GM21529 (cell line): ENCODE measurements at regions not wholly inside any gene's neighbourhood (a gene's known extent, or its start where the extent isn't known, plus 50 kb on each side); places are given as distances from the start of the nearest gene placed in this dataset.

Experiments
- ATAC-seq: cut with Tn5 transposase; IDR thresholded peaks from one replicate; pipeline ENCODE4 v1.9.1; 2021; ENCODE audit not compliant: unreplicated experiment

- no peak for ATAC-seq
Measured at GRCh38 chr13:89852570-89852969, 1494.9 kb upstream of the MIR17HG start.

DNA sequence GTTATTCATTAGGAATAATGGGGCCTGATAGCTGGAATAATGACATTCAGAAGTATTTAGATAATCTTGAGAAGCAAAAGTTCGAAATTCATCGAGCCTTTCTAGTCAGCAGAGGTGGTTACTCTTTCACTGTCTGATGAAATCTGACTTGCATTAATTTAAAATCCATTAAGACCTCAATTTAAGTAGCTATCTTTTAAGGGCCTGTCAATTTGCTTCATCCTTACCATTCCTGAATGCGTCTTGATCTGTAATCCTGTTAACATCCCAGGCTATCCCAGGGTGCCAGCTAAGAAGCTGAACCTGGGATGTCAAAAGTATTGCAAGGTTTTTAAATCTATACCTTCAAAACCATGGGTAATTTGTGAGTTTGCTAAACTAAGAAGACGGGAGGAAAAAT lies 1491.0 kb upstream of the MIR17HG start:
- ATAC-seq = no peak

- ATAC-seq = no peak
Measured at GRCh38 chr13:89857502-89857901, 1490.0 kb upstream of the MIR17HG start.

DNA sequence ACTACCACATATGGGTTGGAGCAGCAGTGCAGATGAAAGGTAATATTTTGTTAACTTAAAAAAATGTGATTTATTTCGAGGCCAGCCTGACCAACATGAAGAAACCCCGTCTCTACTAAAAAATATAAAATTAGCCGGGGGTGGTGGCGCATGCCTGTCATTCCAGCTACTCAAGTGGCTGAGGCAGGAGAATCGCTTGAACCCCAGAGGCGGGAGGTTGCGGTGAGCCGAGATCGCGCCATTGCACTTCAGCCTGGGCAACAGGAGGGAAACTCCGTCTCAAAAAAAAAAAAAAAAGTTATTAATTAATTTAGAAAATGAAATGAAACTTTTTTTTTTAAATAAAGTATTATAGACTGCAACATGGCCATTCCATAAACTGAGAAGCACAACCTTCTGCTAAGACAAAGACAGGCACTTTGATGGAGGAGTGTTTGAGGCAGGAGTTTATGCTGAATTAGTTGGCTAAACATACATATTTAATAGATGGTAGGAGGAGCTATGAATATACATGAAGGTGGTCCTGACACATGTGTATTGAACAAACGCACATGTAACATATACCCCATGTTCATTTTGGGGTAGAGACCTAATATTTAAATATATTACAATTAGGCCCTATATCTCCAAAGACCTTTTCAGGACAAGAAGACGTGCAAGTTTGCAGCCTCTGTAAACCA lies 1485.3 kb upstream of the MIR17HG start:
- no peak for ATAC-seq

DNA sequence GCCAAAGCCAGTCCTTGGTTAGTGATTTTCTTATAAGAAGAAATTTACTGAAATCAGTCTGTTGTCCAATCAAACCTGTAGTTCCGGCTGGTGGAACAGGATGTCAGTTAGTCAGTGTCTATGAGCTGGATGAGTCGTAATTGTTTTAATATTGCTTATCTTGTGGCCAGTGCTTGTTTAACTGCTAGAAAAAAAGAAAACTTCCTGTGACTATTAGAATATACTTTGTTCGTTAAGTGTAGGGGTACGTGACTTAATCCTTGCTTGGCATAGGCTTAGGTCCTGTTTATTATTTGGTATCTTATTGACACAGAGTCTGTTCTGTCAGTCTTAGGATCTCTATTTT lies 1484.8 kb upstream of the MIR17HG start:
- ATAC-seq = no peak

DNA sequence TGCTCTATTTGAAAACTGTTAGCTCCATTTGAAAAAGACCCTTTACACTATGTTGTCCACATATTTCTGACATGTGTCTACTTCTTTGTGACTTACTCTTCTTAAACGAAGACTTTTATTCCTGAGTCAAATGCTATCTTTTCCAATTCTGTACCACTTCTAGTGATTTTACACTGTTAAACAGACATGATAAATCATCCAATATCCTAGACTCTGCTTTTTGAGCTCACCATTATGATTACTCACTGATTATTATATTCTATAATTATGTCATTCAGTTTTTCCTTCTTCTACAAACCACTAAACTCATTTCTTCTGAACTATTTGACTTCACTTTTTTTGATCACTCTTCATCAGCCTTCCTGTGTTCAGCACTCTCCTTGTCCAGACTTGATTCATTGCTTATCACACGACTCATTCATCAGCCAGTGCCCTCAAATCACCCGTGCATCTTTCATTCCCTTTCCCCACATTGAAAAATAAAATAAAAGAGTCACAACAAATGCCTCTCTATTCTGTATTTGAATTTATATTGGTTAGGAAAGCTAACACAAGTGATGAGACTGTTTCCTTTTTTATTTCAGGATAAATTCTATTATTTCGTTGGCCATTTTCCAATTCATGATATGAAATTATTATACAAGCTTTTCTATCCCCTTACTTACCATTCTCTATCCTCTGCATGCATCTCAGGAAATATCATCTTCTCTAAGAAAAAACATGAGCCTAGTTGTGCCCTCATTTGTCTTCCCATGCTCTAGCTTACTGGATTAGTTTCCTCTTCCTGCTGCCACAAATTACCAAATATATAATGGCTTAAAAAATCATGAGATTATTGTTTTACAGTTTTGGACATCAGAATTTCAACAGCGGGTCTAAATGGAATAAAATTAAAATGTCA lies 1482.1 kb upstream of the MIR17HG start:
- no peak for ATAC-seq

- no peak for ATAC-seq
Measured at GRCh38 chr13:89869312-89869711, 1478.2 kb upstream of the MIR17HG start.

- no peak for ATAC-seq
Measured at GRCh38 chr13:89878904-89879303, 1468.6 kb upstream of the MIR17HG start.

DNA sequence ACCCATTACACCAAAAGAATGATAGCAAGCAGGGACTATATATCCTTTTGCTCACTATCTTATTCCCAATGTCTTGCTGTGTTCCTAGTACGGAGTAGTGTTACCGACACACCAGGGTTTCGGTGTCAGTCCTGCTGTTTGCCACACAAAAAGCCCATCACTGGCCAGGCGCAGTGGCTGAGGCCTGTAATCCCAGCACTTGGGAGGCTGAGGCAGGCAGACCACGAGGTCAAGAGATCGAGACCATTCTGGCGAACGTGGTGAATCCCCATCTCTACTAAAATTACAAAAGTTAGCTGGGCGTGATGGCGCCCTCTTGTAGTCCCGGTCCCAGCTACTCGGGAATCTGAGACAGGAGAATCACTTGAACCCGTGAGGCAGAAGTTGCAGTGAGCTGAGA lies 1467.3 kb upstream of the MIR17HG start:
- ATAC-seq = no peak

DNA sequence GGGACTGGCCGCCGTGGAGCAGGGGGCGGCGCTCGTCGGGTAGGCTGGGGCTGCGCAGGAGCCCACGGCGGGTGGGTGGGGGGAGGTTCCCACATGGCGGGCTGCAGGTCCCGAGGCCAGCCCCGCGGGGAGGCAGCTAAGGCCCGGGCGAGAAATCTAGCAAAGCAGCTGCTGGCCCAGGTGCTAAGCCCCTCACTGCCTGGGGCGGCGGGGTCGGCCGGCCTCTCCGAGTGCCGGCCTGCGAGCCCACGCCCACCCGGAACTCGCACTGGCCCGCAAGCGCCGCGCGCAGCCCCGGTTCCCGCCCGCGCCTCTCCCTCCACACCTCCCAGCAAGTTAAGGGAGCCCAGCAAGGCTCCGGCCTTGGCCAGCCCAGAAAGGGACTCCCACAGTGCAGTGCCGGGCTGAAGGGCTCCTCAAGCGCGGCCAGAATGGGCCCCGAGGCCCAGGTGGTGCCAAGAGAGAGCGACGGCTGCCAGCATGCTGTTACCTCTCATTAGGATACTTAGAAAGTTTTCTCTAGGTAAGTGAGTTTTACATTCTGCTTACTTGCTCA lies 1463.5 kb upstream of the MIR17HG start:
- no peak for ATAC-seq

- ATAC-seq = no peak
Measured at GRCh38 chr13:89890806-89891205, 1456.7 kb upstream of the MIR17HG start.

GRCh38 chr13:89891416-89891815 lies 1456.1 kb upstream of the MIR17HG start:
- no peak for ATAC-seq

GRCh38 chr13:89897681-89898080 lies 1449.8 kb upstream of the MIR17HG start:
- peak; percentile 76 for ATAC-seq

DNA sequence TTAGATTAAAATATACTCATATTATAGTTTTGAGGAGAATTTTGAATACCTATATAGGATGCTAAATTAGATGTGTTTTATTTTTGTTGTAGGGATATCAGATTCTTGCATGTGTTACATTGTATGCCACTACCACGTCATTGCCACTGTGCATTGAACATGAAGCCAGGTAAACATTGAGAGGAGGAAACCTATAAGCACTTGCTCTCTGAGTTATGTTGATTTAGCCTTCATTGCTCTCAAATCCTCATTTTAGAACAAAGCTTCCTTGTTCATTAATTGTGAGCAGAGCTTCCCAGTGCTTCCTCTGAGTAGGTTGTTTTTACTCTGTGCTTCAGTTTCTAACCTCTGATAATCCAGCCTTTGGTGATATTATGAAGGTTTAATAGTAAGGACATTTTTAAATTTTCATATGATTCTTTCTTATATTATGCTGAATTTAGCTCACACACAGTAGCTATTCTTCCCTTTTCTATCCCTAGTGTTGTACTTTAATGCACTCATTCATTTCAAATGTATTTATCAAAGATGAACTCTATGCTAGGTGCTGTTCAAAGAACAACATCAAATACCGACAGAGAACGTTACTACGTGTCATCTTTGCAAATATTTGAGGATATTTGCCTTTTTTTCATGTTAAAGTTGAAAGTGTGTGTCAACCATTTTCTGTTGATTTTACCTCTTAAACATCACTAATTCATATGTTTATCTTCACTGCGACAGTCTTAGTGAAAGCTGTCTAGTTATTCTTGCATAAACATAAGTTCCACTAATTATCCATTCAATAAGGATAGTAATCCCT lies 1448.0 kb upstream of the MIR17HG start:
- ATAC-seq = no peak

DNA sequence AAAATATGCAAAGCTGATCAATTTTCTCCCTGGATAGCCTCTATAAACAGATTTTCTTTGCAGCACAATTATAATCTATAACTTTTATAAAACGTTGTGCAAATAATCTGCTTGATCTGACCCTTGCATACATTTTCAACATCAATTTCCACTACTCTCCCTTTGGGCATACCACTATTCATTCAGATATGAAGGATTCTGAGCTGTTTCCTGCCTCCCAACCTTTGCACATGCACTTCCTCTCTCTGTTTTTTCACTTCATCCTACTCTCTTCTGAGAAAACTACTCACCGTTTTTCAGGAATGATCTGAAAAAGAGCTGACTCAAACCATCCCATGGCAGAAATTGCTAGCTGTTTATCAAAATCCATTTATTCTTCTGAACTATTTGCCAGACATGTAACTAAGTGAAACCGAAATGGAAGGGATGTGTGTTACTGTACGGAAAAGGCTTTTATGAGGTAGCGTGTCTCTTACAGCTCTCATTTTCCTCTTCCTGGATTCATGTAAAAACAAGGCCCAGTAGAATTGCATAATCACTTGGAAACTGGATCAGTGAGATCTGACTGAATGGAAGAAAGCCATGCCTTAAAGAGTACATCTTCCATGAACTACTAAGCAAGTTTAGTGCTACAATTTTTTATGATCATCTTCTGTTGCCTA lies 1447.3 kb upstream of the MIR17HG start:
- no peak for ATAC-seq

DNA sequence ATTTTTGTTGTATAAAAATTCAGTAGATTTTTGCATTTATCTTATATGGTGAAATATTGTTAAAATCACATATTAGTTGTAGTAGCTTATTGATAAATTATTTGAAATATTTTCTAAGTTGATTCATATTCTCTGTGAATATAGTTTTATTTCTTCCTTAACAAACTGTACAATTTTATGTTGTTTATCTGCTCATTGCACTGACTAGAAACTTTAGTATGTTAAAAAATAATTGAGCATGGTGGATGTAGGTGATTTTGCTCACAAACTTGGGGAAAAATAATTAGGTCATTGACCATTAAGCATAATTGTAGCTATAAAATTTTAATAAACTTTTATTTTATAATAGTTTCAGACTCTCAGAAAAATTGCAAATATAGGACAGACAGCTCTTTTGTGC lies 1445.3 kb upstream of the MIR17HG start:
- ATAC-seq = no peak

DNA sequence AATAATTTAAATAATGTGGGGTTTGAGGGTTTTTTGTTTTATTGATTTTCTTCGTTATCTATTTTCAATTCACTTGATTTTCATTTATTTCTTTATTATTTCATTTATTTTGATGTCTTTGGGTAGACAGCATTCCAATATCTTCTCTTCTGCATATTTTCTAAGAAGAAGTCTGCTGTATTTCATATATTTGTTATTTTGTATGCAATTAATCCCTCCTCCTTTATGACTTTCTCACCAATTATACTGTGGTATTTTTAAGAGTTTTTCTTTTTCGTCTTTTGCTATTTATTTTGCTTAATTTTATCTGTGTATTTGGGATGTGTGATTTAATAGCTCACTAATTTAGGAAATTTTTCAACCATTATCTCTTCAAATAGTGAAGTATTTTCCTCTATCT lies 1444.4 kb upstream of the MIR17HG start:
- ATAC-seq = no peak

DNA sequence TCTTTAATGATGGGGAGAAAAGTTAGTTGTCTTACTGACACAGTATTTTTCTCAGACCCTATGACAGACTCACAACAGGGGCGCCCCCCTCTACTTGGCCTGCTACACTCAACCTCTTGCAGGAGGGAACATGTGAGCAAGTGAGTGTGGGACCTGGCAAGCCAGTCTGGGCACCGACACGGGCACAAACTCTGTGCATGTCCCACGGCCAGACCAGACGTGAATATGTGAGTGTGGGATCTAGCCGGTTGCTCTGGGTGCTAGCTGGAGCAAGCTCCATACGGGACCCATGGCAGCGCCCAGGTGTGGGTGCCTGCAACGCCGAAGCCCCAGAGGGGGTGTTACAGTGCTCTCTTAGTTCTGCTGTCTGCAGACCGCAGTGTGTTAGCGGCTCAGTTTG lies 1437.3 kb upstream of the MIR17HG start:
- ATAC-seq = no peak

DNA sequence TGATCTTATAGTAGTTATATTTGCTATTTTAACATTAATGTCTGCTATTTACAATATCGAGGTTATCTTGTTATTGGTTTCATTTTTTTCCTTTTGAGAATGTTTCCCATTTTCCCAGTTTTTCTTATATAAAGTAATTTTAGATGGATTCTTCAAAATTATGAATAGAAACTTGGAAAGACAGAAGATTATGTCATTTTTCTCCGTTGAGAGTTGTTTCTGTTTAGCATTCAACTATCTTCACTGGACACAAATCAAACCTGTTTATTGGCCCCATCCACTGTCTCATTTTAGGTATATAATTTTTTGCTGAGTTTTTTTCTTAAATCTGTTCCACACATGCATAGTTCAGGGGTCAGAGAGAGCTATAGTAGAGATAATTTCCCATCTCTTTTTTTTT lies 1430.9 kb upstream of the MIR17HG start:
- ATAC-seq = no peak

DNA sequence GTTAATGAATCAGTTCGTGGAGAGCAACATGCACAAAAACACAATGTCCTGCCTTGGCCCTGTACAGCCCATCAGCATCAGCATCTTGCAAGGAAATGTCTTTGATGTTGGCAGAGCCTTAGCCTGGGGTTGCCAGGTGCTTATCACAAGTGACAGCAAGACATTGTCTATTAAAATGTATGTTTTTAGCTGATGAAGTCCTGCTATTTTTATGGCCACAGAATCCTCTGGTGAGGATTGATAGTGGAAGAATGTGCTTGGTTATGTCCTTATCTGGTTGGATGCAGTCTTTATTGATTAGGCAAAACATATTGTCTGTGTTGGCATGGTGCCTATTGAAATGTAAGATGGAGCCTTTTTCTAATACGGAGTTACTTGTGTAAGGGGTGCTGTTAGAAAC lies 1427.0 kb upstream of the MIR17HG start:
- ATAC-seq = no peak

- ATAC-seq = no peak
Measured at GRCh38 chr13:89923052-89923451, 1424.4 kb upstream of the MIR17HG start.
